GM04504 (cell line): ENCODE measurements at regions not wholly inside any gene's neighbourhood (a gene's known extent, or its start where the extent isn't known, plus 50 kb on each side); places are given as distances from the start of the nearest gene placed in this dataset.
A peak's percentile ranks its signal among the peaks of the same experiment; 100 is the strongest.
"Not testable (repeated sequence)": the region's sequence is repeated elsewhere in the genome, so short reads cannot be mapped to it uniquely, and the experiment has no call there.

Experiments used
- DNase-seq: peaks from one replicate; pipeline ENCODE4 v3.0.0-alpha.2; 2012; ENCODE audit warnings: low read depth

GRCh38 chr16:29129458-29130038 is 144.7 kb downstream of the LAT start:
- not testable (repeated sequence) for DNase-seq

GRCh38 chr16:29128732-29129457 is 144.0 kb downstream of the LAT start:
- not testable (repeated sequence) for DNase-seq

GRCh38 chr16:29127806-29128420 is 143.1 kb downstream of the LAT start:
- not testable (repeated sequence) for DNase-seq

GRCh38 chr16:29126616-29127015 is 141.8 kb downstream of the LAT start:
- no peak for DNase-seq

GRCh38 chr16:29126057-29126494 is 141.2 kb downstream of the LAT start:
- DNase-seq = no peak

- DNase-seq = no peak
Measured at GRCh38 chr16:29124828-29125227, 140.0 kb downstream of the LAT start.

GRCh38 chr16:29124162-29124561 is 139.3 kb downstream of the LAT start:
- not testable (repeated sequence) for DNase-seq

- not testable (repeated sequence) for DNase-seq
Measured at GRCh38 chr16:29120680-29121079, 135.8 kb downstream of the LAT start.

GRCh38 chr16:29118301-29118957 is 133.6 kb downstream of the LAT start:
- DNase-seq = not testable (repeated sequence)

GRCh38 chr16:29117631-29118030 is 132.8 kb downstream of the LAT start:
- no peak for DNase-seq

- DNase-seq = no peak
Measured at GRCh38 chr16:29116980-29117379, 132.1 kb downstream of the LAT start.

GRCh38 chr16:29116207-29116606 is 131.4 kb downstream of the LAT start:
- DNase-seq = peak; percentile 17

GRCh38 chr16:29115802-29116141 is 130.9 kb downstream of the LAT start:
- not testable (repeated sequence) for DNase-seq

GRCh38 chr16:29114989-29115801 is 130.3 kb downstream of the LAT start:
- DNase-seq = peak; percentile 43

GRCh38 chr16:29114574-29114973 is 129.7 kb downstream of the LAT start:
- no peak for DNase-seq

GRCh38 chr16:29113446-29113845 is 128.6 kb downstream of the LAT start:
- not testable (repeated sequence) for DNase-seq

- no peak for DNase-seq
Measured at GRCh38 chr16:29112755-29113347, 128.0 kb downstream of the LAT start.

- DNase-seq = not testable (repeated sequence)
Measured at GRCh38 chr16:29111901-29112680, 127.2 kb downstream of the LAT start.

- no peak for DNase-seq
Measured at GRCh38 chr16:29111421-29111820, 126.6 kb downstream of the LAT start.

- not testable (repeated sequence) for DNase-seq
Measured at GRCh38 chr16:29108625-29109169, 123.8 kb downstream of the LAT start.
